Effector memory CD8-positive, alpha-beta T cell (primary cell): ENCODE measurements at regions not wholly inside any gene's neighbourhood (a gene's known extent, or its start where the extent isn't known, plus 50 kb on each side); places are given as distances from the start of the nearest gene placed in this dataset.

Experiments
- ATAC-seq: fragments of 150-1000 bp; cut with Tn5 transposase; replicated peaks from 2 replicates; pipeline ENCODE4 v1.10.0; 2021; ENCODE audit warnings: mild to moderate bottlenecking, moderate library complexity
- DNase-seq, 3 experiments: peaks; one replicate each; pipeline ENCODE4 v3.0.0; 2021
- H3K27ac Mint-ChIP-seq, 2 donors: one replicate each; pipeline ENCODE4 v1.8.0; 2022; ENCODE audit warnings: mild to moderate bottlenecking in 2 of 2, mixed read lengths in 2 of 2, moderate library complexity in 2 of 2
- H3K27me3 Mint-ChIP-seq, 2 donors: one replicate each; pipeline ENCODE4 v1.8.0; 2022; ENCODE audit warnings: mixed read lengths in 2 of 2
- H3K36me3 Mint-ChIP-seq: one replicate; pipeline ENCODE4 v1.8.0; 2022; ENCODE audit warnings: mild to moderate bottlenecking, moderate library complexity, mixed read lengths; ENCODE audit not compliant: insufficient read depth
- H3K4me1 Mint-ChIP-seq, 2 donors: one replicate each; pipeline ENCODE4 v1.8.0; 2022; ENCODE audit warnings: low read depth in 2 of 2, mixed read lengths in 2 of 2
- H3K4me3 Mint-ChIP-seq, 2 donors: one replicate each; pipeline ENCODE4 v1.8.0; 2022; ENCODE audit warnings: mild to moderate bottlenecking in 2 of 2, mixed read lengths in 2 of 2, moderate library complexity in 2 of 2
- H3K9me3 Mint-ChIP-seq, 2 donors: one replicate each; pipeline ENCODE4 v1.8.0; 2022; ENCODE audit warnings: mixed read lengths in 2 of 2

- no peak overlapping the region for H3K27ac Mint-ChIP-seq
- peaks cover 67 to 74% of the 10 kb centered on the region in 2 donors for H3K27me3 Mint-ChIP-seq
- H3K36me3 Mint-ChIP-seq: no peaks in the 10 kb centered on the region
- H3K9me3 Mint-ChIP-seq: peaks cover 0 to 13% of the 10 kb centered on the region in 2 donors
- no peak for DNase-seq
- H3K4me3 Mint-ChIP-seq: no peak overlapping the region
- no peak for ATAC-seq
- H3K4me1 Mint-ChIP-seq: no peaks in the 10 kb centered on the region
Observed at GRCh38 chr10:78876449-78876848, 192.3 kb upstream of the ZMIZ1 start.

GRCh38 chr10:78879621-78880020, 189.1 kb upstream of the ZMIZ1 start:
- Mint-ChIP-seq H3K9me3 (peaks cover 0 to 13% of the 10 kb centered on the region in 2 donors), H3K4me1 (no peaks in the 10 kb centered on the region), H3K27ac (no peak overlapping the region), H3K4me3 (no peak overlapping the region), H3K27me3 (peaks cover 46 to 50% of the 10 kb centered on the region in 2 donors), H3K36me3 (no peaks in the 10 kb centered on the region)
- no peak for DNase-seq
- ATAC-seq: no peak

GRCh38 chr10:78886129-78886528, 182.6 kb upstream of the ZMIZ1 start:
- peaks cover 23 to 37% of the 10 kb centered on the region in 2 donors for H3K27me3 Mint-ChIP-seq
- DNase-seq (no peak), ATAC-seq (no peak)
- no peak overlapping the region for H3K4me3 Mint-ChIP-seq
- H3K27ac Mint-ChIP-seq: no peak overlapping the region
- H3K36me3 Mint-ChIP-seq: peaks cover 4% of the 10 kb centered on the region
- H3K4me1 Mint-ChIP-seq: no peaks in the 10 kb centered on the region
- no peaks in the 10 kb centered on the region for H3K9me3 Mint-ChIP-seq

- DNase-seq (no peak), ATAC-seq (no peak)
- no peaks in the 10 kb centered on the region for H3K9me3 Mint-ChIP-seq
- H3K36me3 Mint-ChIP-seq: peaks cover 4% of the 10 kb centered on the region
- H3K4me3 Mint-ChIP-seq: no peak overlapping the region
- H3K27me3 Mint-ChIP-seq: peaks cover 39 to 59% of the 10 kb centered on the region in 2 donors
- H3K27ac Mint-ChIP-seq: no peak overlapping the region
- H3K4me1 Mint-ChIP-seq: no peaks in the 10 kb centered on the region
Observed at GRCh38 chr10:78889536-78890063, 179.2 kb upstream of the ZMIZ1 start.

GRCh38 chr10:78890506-78890905, 178.3 kb upstream of the ZMIZ1 start:
- no peak for DNase-seq
- ATAC-seq: no peak
- H3K27ac Mint-ChIP-seq: no peak overlapping the region
- H3K4me3 Mint-ChIP-seq: no peak overlapping the region
- H3K27me3 Mint-ChIP-seq: peaks cover 39 to 68% of the 10 kb centered on the region in 2 donors
- H3K9me3 Mint-ChIP-seq: no peaks in the 10 kb centered on the region
- H3K4me1 Mint-ChIP-seq: no peaks in the 10 kb centered on the region
- H3K36me3 Mint-ChIP-seq: peaks cover 4% of the 10 kb centered on the region

GRCh38 chr10:78891741-78892140, 177.0 kb upstream of the ZMIZ1 start:
- no peak overlapping the region for H3K27ac Mint-ChIP-seq
- no peak for ATAC-seq
- H3K4me3 Mint-ChIP-seq: no peak overlapping the region
- H3K27me3 Mint-ChIP-seq: peaks cover 39 to 68% of the 10 kb centered on the region in 2 donors
- no peak for DNase-seq
- no peaks in the 10 kb centered on the region for H3K4me1 Mint-ChIP-seq
- H3K36me3 Mint-ChIP-seq: peaks cover 4% of the 10 kb centered on the region
- no peaks in the 10 kb centered on the region for H3K9me3 Mint-ChIP-seq

- no peaks in the 10 kb centered on the region for H3K9me3 Mint-ChIP-seq
- no peak overlapping the region for H3K4me3 Mint-ChIP-seq
- peaks cover 39 to 68% of the 10 kb centered on the region in 2 donors for H3K27me3 Mint-ChIP-seq
- H3K36me3 Mint-ChIP-seq: peaks cover 4% of the 10 kb centered on the region
- H3K4me1 Mint-ChIP-seq: no peaks in the 10 kb centered on the region
- ATAC-seq: no peak
- DNase-seq: no peak
- H3K27ac Mint-ChIP-seq: no peak overlapping the region
Observed at GRCh38 chr10:78892338-78893176, 176.2 kb upstream of the ZMIZ1 start.

GRCh38 chr10:78893217-78893616, 175.5 kb upstream of the ZMIZ1 start:
- Mint-ChIP-seq H3K27ac (no peak overlapping the region), H3K4me3 (no peak overlapping the region), H3K36me3 (peaks cover 4% of the 10 kb centered on the region), H3K27me3 (peaks cover 39 to 68% of the 10 kb centered on the region in 2 donors), H3K4me1 (no peaks in the 10 kb centered on the region), H3K9me3 (no peaks in the 10 kb centered on the region)
- no peak for ATAC-seq
- no peak for DNase-seq

- H3K4me3 Mint-ChIP-seq: no peak overlapping the region
- DNase-seq (no peak), ATAC-seq (no peak)
- H3K36me3 Mint-ChIP-seq: peaks cover 4% of the 10 kb centered on the region
- H3K9me3 Mint-ChIP-seq: no peaks in the 10 kb centered on the region
- peaks cover 29 to 57% of the 10 kb centered on the region in 2 donors for H3K27me3 Mint-ChIP-seq
- no peak overlapping the region for H3K27ac Mint-ChIP-seq
- no peaks in the 10 kb centered on the region for H3K4me1 Mint-ChIP-seq
Observed at GRCh38 chr10:78894089-78894840, 174.5 kb upstream of the ZMIZ1 start.

- Mint-ChIP-seq H3K4me1 (no peaks in the 10 kb centered on the region), H3K36me3 (peaks cover 4% of the 10 kb centered on the region), H3K27ac (no peak overlapping the region), H3K4me3 (no peak overlapping the region), H3K27me3 (peaks cover 26 to 52% of the 10 kb centered on the region in 2 donors), H3K9me3 (no peaks in the 10 kb centered on the region)
- DNase-seq (no peak), ATAC-seq (no peak)
Observed at GRCh38 chr10:78894841-78895195, 173.9 kb upstream of the ZMIZ1 start.

- H3K9me3 Mint-ChIP-seq: no peaks in the 10 kb centered on the region
- ATAC-seq (no peak), DNase-seq (no peak)
- H3K27me3 Mint-ChIP-seq: peaks cover 21 to 48% of the 10 kb centered on the region in 2 donors
- no peak overlapping the region for H3K27ac Mint-ChIP-seq
- H3K36me3 Mint-ChIP-seq: peaks cover 2% of the 10 kb centered on the region
- no peaks in the 10 kb centered on the region for H3K4me1 Mint-ChIP-seq
- no peak overlapping the region for H3K4me3 Mint-ChIP-seq
Observed at GRCh38 chr10:78895469-78895868, 173.3 kb upstream of the ZMIZ1 start.

GRCh38 chr10:78896159-78896928, 172.4 kb upstream of the ZMIZ1 start:
- Mint-ChIP-seq H3K27me3 (peaks cover 13 to 39% of the 10 kb centered on the region in 2 donors), H3K9me3 (no peaks in the 10 kb centered on the region), H3K4me3 (no peak overlapping the region), H3K27ac (no peak overlapping the region), H3K4me1 (no peaks in the 10 kb centered on the region), H3K36me3 (no peaks in the 10 kb centered on the region)
- ATAC-seq (no peak), DNase-seq (no peak)

GRCh38 chr10:78898341-78899097, 170.2 kb upstream of the ZMIZ1 start:
- DNase-seq (no peak), ATAC-seq (no peak)
- H3K4me1 Mint-ChIP-seq: no peaks in the 10 kb centered on the region
- no peaks in the 10 kb centered on the region for H3K36me3 Mint-ChIP-seq
- H3K9me3 Mint-ChIP-seq: no peaks in the 10 kb centered on the region
- peaks cover 9 to 20% of the 10 kb centered on the region in 2 donors for H3K27me3 Mint-ChIP-seq
- H3K27ac Mint-ChIP-seq: no peak overlapping the region
- no peak overlapping the region for H3K4me3 Mint-ChIP-seq
